ENCODE measurements at regions not wholly inside any gene's neighbourhood (a gene's known extent, or its start where the extent isn't known, plus 50 kb on each side); places are given as distances from the start of the nearest gene placed in this dataset.
"Not testable (repeated sequence)": the region's sequence is repeated elsewhere in the genome, so short reads cannot be mapped to it uniquely, and the experiment has no call there.

DNA sequence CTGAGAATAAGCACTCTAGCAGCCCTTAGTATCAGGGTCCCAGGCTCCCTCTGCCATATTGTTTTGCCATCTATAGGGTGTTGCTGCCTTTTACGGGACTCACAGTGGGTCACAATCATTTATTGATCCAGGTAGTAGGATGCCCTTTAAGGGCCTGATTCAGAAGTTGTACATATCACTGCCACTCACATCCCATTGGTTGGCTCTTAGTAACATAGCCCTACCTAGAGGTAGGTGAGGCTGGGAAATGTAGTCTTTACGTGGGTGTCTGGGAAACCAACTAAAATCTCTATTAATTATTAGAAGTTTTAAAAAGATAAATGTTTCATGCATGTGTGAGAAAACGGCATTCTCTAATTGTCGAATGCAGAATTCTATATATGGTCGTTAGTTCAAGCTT is 78.8 kb upstream of the ATP5PO start:
- DNase-seq = no peak

- peak in 1 of 3 donors; percentile 29 for DNase-seq
These were observed 78.0 kb upstream of the ATP5PO start for GRCh38 chr21:33993286-33994231.

GRCh38 chr21:33992412-33992811 is 76.8 kb upstream of the ATP5PO start:
- DNase-seq = not testable (repeated sequence)

- no peak for DNase-seq
These were observed 75.5 kb upstream of the ATP5PO start for GRCh38 chr21:33991133-33991532.

DNA sequence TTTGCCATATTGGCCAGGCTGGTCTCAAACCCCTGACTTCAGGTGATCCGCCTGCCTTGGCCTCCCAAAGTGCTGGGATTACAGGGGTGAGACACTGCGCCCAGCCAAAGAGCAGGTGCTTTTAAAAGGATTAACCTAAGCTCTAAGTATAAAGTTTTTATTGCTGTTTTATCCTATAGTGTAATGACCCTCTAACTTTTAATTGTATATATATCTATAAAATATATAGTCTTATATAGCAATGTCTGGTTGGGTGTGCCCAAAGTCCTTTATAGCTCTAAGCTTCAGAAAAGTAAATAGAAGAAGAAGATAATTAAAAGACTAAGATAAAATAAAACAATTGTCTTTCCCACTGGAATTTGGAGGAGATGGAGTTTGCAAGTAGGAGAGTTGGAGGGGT is 73.8 kb upstream of the ATP5PO start:
- no peak for DNase-seq

- DNase-seq = no peak
These were observed 72.8 kb upstream of the ATP5PO start for GRCh38 chr21:33988237-33989017.

GRCh38 chr21:33987461-33987860 is 71.9 kb upstream of the ATP5PO start:
- DNase-seq = no peak

- DNase-seq = no peak
These were observed 69.8 kb upstream of the ATP5PO start for GRCh38 chr21:33985117-33986050.

GRCh38 chr21:33984021-33984481 is 68.4 kb upstream of the ATP5PO start:
- DNase-seq = no peak

GRCh38 chr21:33981391-33982101 is 65.9 kb upstream of the ATP5PO start:
- DNase-seq = peak in 1 of 3 donors; percentile 40

GRCh38 chr21:33980276-33980916 is 64.8 kb upstream of the ATP5PO start:
- no peak for DNase-seq

GRCh38 chr21:33978585-33978984 is 63.0 kb upstream of the ATP5PO start:
- no peak for DNase-seq

DNA sequence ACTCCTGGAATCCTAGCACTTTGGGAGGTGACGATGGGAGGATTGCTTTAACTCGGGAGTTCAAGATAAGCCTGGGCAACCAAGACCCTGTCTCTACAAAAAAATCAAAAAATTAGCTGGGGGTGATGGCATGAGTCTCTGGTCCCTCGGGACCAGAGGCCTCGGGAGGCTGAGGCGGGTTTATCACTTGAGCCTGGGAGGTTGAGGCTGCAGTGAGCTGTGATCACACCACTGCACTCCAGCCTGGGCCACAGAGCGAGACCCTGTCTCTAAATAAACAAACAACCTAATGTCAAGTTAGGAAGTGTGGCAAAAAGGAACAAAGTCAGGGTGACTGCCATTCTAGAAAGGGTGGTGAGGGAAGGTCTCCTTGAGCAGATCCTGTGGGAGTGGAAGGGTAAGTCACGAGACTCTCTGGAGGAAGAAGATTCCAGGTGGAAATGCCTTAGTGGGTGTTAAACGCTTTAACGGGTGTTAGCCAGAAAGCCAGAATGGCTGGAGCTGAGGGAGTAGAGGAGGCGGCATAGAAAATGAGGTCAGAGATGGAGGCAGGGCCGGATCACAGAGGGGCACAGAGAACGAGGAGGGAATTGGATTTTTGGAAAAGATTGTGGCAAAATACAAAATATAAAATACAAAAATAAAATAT is 62.2 kb upstream of the ATP5PO start:
- DNase-seq = no peak

DNA sequence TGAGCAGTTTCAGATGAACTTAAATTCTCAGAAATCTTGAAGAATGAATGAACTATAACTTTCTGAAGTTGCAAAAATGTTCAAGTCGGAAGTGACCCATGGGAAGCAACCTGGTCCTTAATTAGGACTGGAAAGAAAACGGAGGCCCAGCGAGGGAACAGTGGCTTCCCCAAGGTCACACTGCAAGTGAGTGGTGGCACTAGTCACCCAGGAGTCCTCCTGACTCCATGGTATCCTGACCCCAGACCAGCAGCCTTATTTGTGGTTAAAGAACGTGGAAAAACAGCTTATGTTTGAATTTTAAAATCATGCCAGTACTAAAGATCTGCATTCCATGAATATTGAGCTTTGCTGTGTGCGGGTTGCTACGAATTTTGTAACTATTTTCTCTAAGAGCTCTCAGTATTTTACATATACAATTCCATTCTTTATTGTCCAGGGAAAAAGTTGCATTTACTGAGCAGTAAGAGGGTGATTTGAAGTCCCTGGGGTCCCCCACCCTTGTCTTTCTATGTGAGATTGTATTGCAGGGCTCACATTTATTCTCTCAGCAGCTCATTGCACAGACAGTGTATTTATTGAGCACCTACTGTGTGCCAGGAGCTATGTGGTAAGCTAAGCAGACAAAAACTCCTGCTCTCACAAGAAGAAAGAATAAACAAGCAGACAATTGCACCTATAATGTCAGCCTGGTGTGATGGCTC is 61.6 kb upstream of the ATP5PO start:
- DNase-seq = no peak

DNA sequence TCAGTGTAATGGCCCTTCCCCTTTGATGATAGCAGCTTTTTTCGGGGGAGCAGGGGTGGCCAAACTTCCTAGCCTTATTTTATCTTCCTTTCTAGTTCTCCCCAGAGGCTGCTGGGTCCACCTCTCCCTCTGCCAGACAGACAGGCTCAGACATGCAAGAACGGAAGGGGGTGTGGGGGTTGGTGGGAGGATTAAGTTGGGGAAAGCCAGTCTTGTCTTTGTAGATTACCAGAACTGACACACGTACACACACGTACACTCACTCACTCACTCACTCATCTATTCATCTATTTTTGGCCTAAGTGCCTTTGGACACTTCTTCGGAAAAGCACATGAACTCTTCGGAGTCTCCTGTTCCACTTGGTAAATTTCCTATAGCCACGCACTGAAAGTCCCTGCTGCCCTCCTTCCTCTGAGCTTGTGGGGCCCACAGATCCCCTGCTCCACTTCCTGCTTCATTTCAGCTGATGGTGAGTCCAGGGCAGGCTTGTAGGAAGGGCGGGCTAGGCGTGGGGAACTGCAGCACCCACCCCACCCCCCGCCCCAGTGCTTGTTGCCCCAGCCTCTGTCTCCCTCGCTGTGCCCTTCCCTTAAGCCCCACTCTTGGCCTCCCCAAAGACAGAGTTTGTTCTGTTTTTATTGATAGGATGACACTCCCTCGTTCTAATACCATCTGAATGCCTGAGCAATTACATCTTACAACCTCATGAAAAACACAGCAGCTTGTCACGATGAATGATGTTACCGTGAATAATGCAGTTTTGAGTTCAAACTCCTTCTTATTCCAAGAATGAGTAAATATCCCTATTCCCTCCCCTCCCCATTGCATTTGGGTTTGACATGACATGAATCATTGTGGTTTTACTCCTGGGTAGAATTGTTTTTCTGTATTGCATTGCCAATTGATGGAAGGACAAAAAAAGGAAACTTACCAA is 60.7 kb upstream of the ATP5PO start:
- DNase-seq = peak; percentile 69 to 95 (median 85)

DNA sequence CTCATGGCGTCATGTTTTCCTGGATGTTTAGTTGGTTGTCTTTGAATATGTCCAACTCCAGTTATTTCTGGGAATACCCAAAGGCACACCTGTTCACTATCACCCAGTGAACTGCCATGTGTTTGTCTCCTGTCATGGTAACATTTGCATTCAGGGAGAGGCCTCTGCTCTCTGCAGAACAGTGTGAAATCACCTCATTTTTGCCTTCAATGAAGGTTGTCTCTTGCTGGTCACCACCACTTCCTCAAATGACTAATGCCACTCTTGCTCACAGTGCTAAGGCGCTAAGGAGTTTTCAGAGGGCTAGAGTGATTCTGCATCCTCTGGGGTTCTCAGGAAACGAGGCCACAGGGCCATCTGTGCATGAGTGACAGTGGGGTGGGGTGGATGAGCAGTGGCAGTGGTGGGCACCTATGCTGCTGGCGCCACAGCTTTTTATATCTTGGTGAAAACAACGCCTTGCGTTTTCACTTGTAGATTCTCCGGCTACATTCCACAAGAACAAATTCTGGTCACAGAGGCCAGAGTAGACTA is 60.0 kb upstream of the ATP5PO start:
- no peak for DNase-seq

Measured in muscle of back (tissue), 3 donors.